ENCODE measurements at regions not wholly inside any gene's neighbourhood (a gene's known extent, or its start where the extent isn't known, plus 50 kb on each side); places are given as distances from the start of the nearest gene placed in this dataset.
A peak's percentile ranks its signal among the peaks of the same experiment; 100 is the strongest.

DNA sequence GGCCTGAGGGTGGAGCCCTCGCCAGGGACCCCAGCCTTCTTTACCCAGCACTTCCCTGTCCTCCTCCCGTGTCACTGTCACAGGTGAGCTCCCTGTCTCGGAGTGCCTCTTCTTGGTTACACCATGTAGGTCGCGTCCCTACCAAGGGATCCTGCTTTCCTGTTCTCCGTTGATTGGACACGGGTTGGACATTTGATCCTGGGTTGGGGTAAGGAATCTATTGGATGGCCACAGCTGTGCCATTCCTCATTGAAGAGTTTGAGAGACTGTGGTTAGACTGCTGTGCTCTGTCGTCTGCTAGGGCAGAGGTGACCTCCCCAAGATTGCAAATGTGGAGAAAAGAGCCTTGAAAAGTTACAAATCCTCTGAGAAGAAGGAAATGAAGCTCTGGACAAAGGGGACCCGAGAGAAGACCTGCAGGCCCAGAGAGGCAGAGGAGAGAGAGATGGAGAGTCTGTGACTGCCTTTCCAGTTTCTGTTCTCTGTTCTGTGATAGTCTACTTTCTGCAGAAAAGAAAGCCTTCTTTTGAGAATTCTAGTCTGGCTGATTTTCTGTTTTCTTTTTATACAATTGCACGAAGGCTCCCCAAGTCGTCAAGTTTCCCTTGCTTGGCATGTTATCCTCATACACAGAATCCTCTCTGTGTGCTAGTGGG, 325.7 kb upstream of the RGMA start:
- WGBS, 2 donors, result 91 to 94% methylated on average over 11 of the region's 11 CpGs
- Histone ChIP-seq H3K27me3 (no peaks in the 10 kb centered on the region), H3K27ac (no peak overlapping the region), H3K9me3 (no peaks in the 10 kb centered on the region), H3K4me3 (no peak overlapping the region), H3K4me1 (no peaks in the 10 kb centered on the region), H3K36me3 (no peaks in the 10 kb centered on the region)
- ATAC-seq (no peak), FAIRE-seq (no peak), DNase-seq (no peak)
- intact Hi-C loops (cut with DNase I), result no loop called here
- TF ChIP-seq, protein P1, sequence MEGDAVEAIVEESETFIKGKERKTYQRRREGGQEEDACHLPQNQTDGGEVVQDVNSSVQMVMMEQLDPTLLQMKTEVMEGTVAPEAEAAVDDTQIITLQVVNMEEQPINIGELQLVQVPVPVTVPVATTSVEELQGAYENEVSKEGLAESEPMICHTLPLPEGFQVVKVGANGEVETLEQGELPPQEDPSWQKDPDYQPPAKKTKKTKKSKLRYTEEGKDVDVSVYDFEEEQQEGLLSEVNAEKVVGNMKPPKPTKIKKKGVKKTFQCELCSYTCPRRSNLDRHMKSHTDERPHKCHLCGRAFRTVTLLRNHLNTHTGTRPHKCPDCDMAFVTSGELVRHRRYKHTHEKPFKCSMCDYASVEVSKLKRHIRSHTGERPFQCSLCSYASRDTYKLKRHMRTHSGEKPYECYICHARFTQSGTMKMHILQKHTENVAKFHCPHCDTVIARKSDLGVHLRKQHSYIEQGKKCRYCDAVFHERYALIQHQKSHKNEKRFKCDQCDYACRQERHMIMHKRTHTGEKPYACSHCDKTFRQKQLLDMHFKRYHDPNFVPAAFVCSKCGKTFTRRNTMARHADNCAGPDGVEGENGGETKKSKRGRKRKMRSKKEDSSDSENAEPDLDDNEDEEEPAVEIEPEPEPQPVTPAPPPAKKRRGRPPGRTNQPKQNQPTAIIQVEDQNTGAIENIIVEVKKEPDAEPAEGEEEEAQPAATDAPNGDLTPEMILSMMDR (IDR thresholded peaks at IDR 0.05), result no peak

DNA sequence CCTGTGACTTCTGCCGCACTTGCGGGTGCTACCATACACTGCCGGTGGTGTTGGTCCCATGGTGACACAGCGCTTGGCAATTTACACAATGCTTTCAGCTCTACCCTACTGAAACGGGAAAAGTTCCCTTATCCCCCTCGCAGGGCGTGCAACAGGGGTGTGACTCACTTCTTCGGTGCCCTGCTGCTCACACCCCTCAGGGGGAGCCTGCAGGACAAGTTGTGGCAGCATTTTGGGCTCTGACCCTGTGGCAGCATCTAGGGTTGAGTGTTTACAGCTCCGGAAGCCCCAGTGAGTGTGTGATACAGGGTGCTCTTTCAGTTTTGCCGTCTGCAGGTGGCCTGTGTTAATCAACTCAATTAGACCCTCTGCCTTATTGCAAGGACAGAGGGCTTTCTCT, 324.7 kb upstream of the RGMA start:
- Histone ChIP-seq H3K27ac (no peak overlapping the region), H3K4me1 (no peaks in the 10 kb centered on the region), H3K4me3 (no peak overlapping the region), H3K9me3 (no peaks in the 10 kb centered on the region), H3K27me3 (no peaks in the 10 kb centered on the region), H3K36me3 (no peaks in the 10 kb centered on the region)
- no peak for DNase-seq
- TF ChIP-seq, protein P1 (IDR thresholded peaks at IDR 0.05), result no peak
- no peak for FAIRE-seq
- no peak for ATAC-seq
- 89 to 93% methylated on average over 10 of the region's 10 CpGs for WGBS, 2 donors
- intact Hi-C loops (cut with DNase I), result no loop called here

DNA sequence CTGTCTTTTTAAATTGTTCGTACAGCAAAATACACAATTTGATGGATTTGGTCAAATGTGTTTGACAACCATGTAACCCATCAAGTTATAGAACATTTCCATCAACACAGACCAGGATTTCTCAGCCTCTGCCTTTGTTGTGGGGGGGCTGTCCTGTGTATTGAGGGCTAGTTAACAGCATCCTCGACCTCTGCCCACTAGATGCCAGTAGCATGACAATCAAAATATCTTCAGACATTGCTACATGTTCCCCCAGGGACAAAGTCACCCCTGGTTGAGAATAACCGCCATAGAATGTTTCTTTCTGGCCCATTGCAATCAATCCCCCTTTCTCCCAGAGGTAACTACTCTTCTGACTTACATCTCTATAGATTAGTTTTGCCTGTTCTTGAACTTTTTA, 310.1 kb upstream of the RGMA start:
- intact Hi-C loops (cut with DNase I), result no loop called here
- no peak overlapping the region for H3K4me3 ChIP-seq
- H3K27ac ChIP-seq, result no peak overlapping the region
- WGBS, 2 donors, result 75 to 79% methylated on average over 3 of the region's 3 CpGs
- ATAC-seq (no peak), DNase-seq (no peak), FAIRE-seq (no peak)
- H3K27me3 ChIP-seq, result no peaks in the 10 kb centered on the region
- H3K4me1 ChIP-seq, result no peaks in the 10 kb centered on the region
- H3K9me3 ChIP-seq, result no peaks in the 10 kb centered on the region
- H3K36me3 ChIP-seq, result no peaks in the 10 kb centered on the region
- TF ChIP-seq, protein P1 (IDR thresholded peaks at IDR 0.05), result no peak

DNA sequence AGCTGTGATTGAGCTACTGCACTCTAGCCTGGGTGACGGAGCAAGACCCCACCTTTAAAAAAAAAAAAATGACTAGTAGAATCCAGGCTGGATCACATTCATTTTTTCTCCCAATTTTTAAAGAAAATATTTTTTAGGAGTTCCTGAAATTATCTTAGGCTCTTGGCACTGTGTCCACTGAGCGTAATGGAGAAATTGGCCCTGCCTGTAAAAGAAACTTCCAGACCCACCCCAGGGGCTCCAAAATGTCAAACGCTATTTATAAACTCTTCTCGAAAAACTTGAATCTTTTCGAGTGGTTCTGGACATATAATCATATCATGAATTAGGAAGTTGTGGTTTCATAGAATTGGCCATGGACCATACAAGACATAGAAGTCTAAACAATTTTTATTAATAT, 300.2 kb upstream of the RGMA start:
- DNase-seq, result no peak
- TF ChIP-seq, protein P1 (IDR thresholded peaks at IDR 0.05), result no peak
- no peak for FAIRE-seq

DNA sequence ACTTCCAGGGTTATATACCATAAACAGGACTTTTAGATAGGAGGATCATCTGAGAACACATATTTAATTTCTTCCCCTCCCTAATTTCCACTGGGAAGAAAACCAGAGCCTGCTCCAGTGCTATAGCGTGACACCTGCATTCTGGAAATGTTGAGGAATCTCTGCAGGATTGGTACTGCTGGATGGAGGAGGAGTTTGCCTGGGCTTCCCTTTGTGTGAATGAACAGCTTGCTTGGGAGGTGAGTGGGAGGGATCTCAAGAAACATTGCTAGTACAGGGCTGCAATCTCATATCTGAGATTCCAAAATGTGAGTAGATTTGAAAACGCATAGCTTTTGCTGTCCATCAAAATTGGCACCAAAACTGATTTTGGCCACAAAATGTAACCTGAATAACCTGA, 295.9 kb upstream of the RGMA start:
- intact Hi-C loops (cut with DNase I), result loop anchor here in 1 of 3 donors (10.0 kb wide), 1 partner anchor 100 kb away; no protein-coding TSS in a partner anchor
- H3K9me3 ChIP-seq, result no peaks in the 10 kb centered on the region
- no peak overlapping the region for H3K27ac ChIP-seq
- H3K4me1 ChIP-seq, result peaks cover 20 to 33% (median 24%) of the 10 kb centered on the region in 3 donors
- FAIRE-seq (no peak), DNase-seq (no peak), ATAC-seq (peak in 1 of 4 donors; percentile 33)
- H3K4me3 ChIP-seq, result no peak overlapping the region
- WGBS, 2 donors, result 36 to 40% methylated on average over 2 of the region's 2 CpGs
- TF ChIP-seq, protein P1 (IDR thresholded peaks at IDR 0.05), result no peak
- no peaks in the 10 kb centered on the region for H3K27me3 ChIP-seq
- H3K36me3 ChIP-seq, result no peaks in the 10 kb centered on the region

More for the DNA sequence above, 300.2 kb upstream of the RGMA start:
- H3K27ac ChIP-seq, result no peak overlapping the region
- 90% methylated on average over 5 of the region's 5 CpGs for WGBS, 2 donors
- peaks cover 0 to 6% (median 4%) of the 10 kb centered on the region in 3 donors for H3K4me1 ChIP-seq
- intact Hi-C loops (cut with DNase I), result loop anchor here in 1 of 3 donors (10.0 kb wide), 1 partner anchor 96 kb away; no protein-coding TSS in a partner anchor
- no peak for ATAC-seq
- H3K36me3 ChIP-seq, result no peaks in the 10 kb centered on the region
- H3K9me3 ChIP-seq, result no peaks in the 10 kb centered on the region
- no peak overlapping the region for H3K4me3 ChIP-seq
- no peaks in the 10 kb centered on the region for H3K27me3 ChIP-seq
